ENCODE measurements at regions not wholly inside any gene's neighbourhood (a gene's known extent, or its start where the extent isn't known, plus 50 kb on each side); places are given as distances from the start of the nearest gene placed in this dataset.
"Not testable (repeated sequence)": the region's sequence is repeated elsewhere in the genome, so short reads cannot be mapped to it uniquely, and the experiment has no call there.

- Mint-ChIP-seq H3K27ac (no peak overlapping the region), H3K9me3 (peaks cover 18% of the 10 kb centered on the region), H3K4me3 (no peak overlapping the region), H3K36me3 (no peaks in the 10 kb centered on the region), H3K4me1 (no peaks in the 10 kb centered on the region), H3K27me3 (ENCODE audit: low read depth) (no peaks in the 10 kb centered on the region)
- no peak for DNase-seq (ENCODE audit: low spot score in 2 of 2, unreplicated experiment in 2 of 2)
- no peak for TF ChIP-seq CTCF (IDR thresholded peaks at IDR 0.05; ENCODE audit: unreplicated experiment)
Observed at GRCh38 chr5:179467441-179467840, 82.9 kb upstream of the RUFY1 start.

GRCh38 chr5:179464631-179465030 is 85.7 kb upstream of the RUFY1 start:
- Mint-ChIP-seq H3K27ac (no peak overlapping the region), H3K4me3 (no peak overlapping the region), H3K9me3 (peaks cover 18% of the 10 kb centered on the region), H3K4me1 (no peaks in the 10 kb centered on the region), H3K27me3 (ENCODE audit: low read depth) (peaks cover 2% of the 10 kb centered on the region), H3K36me3 (no peaks in the 10 kb centered on the region)
- DNase-seq (ENCODE audit: low spot score in 2 of 2, unreplicated experiment in 2 of 2) = no peak
- TF ChIP-seq CTCF (IDR thresholded peaks at IDR 0.05; ENCODE audit: unreplicated experiment) = no peak

GRCh38 chr5:179462040-179462439 is 88.3 kb upstream of the RUFY1 start:
- Mint-ChIP-seq H3K4me3 (no peak overlapping the region), H3K9me3 (peaks cover 19% of the 10 kb centered on the region), H3K27me3 (ENCODE audit: low read depth) (peaks cover 10% of the 10 kb centered on the region), H3K36me3 (no peaks in the 10 kb centered on the region), H3K4me1 (no peaks in the 10 kb centered on the region), H3K27ac (no peak overlapping the region)
- no peak for TF ChIP-seq CTCF (IDR thresholded peaks at IDR 0.05; ENCODE audit: unreplicated experiment)
- DNase-seq (ENCODE audit: low spot score in 2 of 2, unreplicated experiment in 2 of 2) = no peak

GRCh38 chr5:179461576-179461975 is 88.8 kb upstream of the RUFY1 start:
- no peak for DNase-seq (ENCODE audit: low spot score in 2 of 2, unreplicated experiment in 2 of 2)
- H3K4me3 Mint-ChIP-seq = no peak overlapping the region
- no peaks in the 10 kb centered on the region for H3K4me1 Mint-ChIP-seq
- no peak for TF ChIP-seq CTCF (IDR thresholded peaks at IDR 0.05; ENCODE audit: unreplicated experiment)
- H3K36me3 Mint-ChIP-seq = no peaks in the 10 kb centered on the region
- no peak overlapping the region for H3K27ac Mint-ChIP-seq
- H3K27me3 Mint-ChIP-seq (ENCODE audit: low read depth) = peaks cover 10% of the 10 kb centered on the region
- peaks cover 21% of the 10 kb centered on the region for H3K9me3 Mint-ChIP-seq

- Mint-ChIP-seq H3K4me3 (no peak overlapping the region), H3K9me3 (peaks cover 19% of the 10 kb centered on the region), H3K4me1 (no peaks in the 10 kb centered on the region), H3K27ac (no peak overlapping the region), H3K27me3 (ENCODE audit: low read depth) (peaks cover 10% of the 10 kb centered on the region), H3K36me3 (no peaks in the 10 kb centered on the region)
- no peak for TF ChIP-seq CTCF (IDR thresholded peaks at IDR 0.05; ENCODE audit: unreplicated experiment)
- no peak for DNase-seq (ENCODE audit: low spot score in 2 of 2, unreplicated experiment in 2 of 2)
Observed at GRCh38 chr5:179459771-179460170, 90.6 kb upstream of the RUFY1 start.

GRCh38 chr5:179457612-179458011 is 92.7 kb upstream of the RUFY1 start:
- Mint-ChIP-seq H3K4me1 (no peaks in the 10 kb centered on the region), H3K27ac (no peak overlapping the region), H3K9me3 (peaks cover 18% of the 10 kb centered on the region), H3K36me3 (no peaks in the 10 kb centered on the region), H3K27me3 (ENCODE audit: low read depth) (peaks cover 10% of the 10 kb centered on the region), H3K4me3 (no peak overlapping the region)
- no peak for DNase-seq (ENCODE audit: low spot score in 2 of 2, unreplicated experiment in 2 of 2)
- TF ChIP-seq CTCF (IDR thresholded peaks at IDR 0.05; ENCODE audit: unreplicated experiment) = no peak

- not testable (repeated sequence) for DNase-seq (ENCODE audit: low spot score in 2 of 2, unreplicated experiment in 2 of 2); H3K27ac Mint-ChIP-seq; H3K27me3 Mint-ChIP-seq (ENCODE audit: low read depth); H3K36me3 Mint-ChIP-seq; H3K4me1 Mint-ChIP-seq; H3K4me3 Mint-ChIP-seq
- H3K9me3 Mint-ChIP-seq = peaks cover 18% of the 10 kb centered on the region
Observed at GRCh38 chr5:179456075-179456474, 94.3 kb upstream of the RUFY1 start.
